GM19324 (cell line): ENCODE measurements at regions not wholly inside any gene's neighbourhood (a gene's known extent, or its start where the extent isn't known, plus 50 kb on each side); places are given as distances from the start of the nearest gene placed in this dataset.

ENCODE experiments used
- ATAC-seq: cut with Tn5 transposase; IDR thresholded peaks from one replicate; pipeline ENCODE4 v1.9.1; 2021; ENCODE audit warnings: mild to moderate bottlenecking, moderate library complexity; ENCODE audit not compliant: unreplicated experiment, low FRiP score

GRCh38 chr3:66592016-66592761, 91.4 kb upstream of the LRIG1 start:
- ATAC-seq = no peak

GRCh38 chr3:66592927-66593625, 92.3 kb upstream of the LRIG1 start:
- no peak for ATAC-seq

GRCh38 chr3:66593978-66594377, 93.2 kb upstream of the LRIG1 start:
- ATAC-seq = no peak

- no peak for ATAC-seq
These were observed 96.6 kb upstream of the LRIG1 start for GRCh38 chr3:66597308-66597863.

- no peak for ATAC-seq
These were observed 97.3 kb upstream of the LRIG1 start for GRCh38 chr3:66598168-66598567.

GRCh38 chr3:66602237-66602636, 101.4 kb upstream of the LRIG1 start:
- ATAC-seq = no peak

- no peak for ATAC-seq
These were observed 101.9 kb upstream of the LRIG1 start for GRCh38 chr3:66602691-66603090.

GRCh38 chr3:66603151-66603611, 102.4 kb upstream of the LRIG1 start:
- ATAC-seq = no peak

GRCh38 chr3:66604481-66604880, 103.7 kb upstream of the LRIG1 start:
- ATAC-seq = no peak

GRCh38 chr3:66606126-66606525, 105.3 kb upstream of the LRIG1 start:
- no peak for ATAC-seq

GRCh38 chr3:66606868-66607267, 106.0 kb upstream of the LRIG1 start:
- ATAC-seq = no peak

GRCh38 chr3:66609660-66610561, 109.1 kb upstream of the LRIG1 start:
- ATAC-seq = no peak

- no peak for ATAC-seq
These were observed 109.7 kb upstream of the LRIG1 start for GRCh38 chr3:66610562-66610909.

- no peak for ATAC-seq
These were observed 115.0 kb upstream of the LRIG1 start for GRCh38 chr3:66615643-66616301.

GRCh38 chr3:66617351-66617750, 116.5 kb upstream of the LRIG1 start:
- ATAC-seq = no peak

GRCh38 chr3:66618066-66618465, 117.2 kb upstream of the LRIG1 start:
- no peak for ATAC-seq

- ATAC-seq = no peak
These were observed 119.5 kb upstream of the LRIG1 start for GRCh38 chr3:66620296-66620695.

GRCh38 chr3:66622756-66623457, 122.1 kb upstream of the LRIG1 start:
- no peak for ATAC-seq

- no peak for ATAC-seq
These were observed 124.8 kb upstream of the LRIG1 start for GRCh38 chr3:66625505-66626216.
